Aorta (tissue), 5 donors: ENCODE measurements at regions not wholly inside any gene's neighbourhood (a gene's known extent, or its start where the extent isn't known, plus 50 kb on each side); places are given as distances from the start of the nearest gene placed in this dataset.

Experiments
- ATAC-seq: fragments of 200-7000 bp; cut with Tn5 transposase; one replicate; pipeline ENCODE4 v1.9.1; 2022; ENCODE audit warnings: moderate library complexity; ENCODE audit not compliant: low FRiP score
- DNase-seq, 2 donors: peaks; one replicate each; pipeline ENCODE4 v3.0.0-alpha.2; 2020
- H3K27ac ChIP-seq, 2 donors: one replicate each; pipeline ENCODE4 v1.5.1; 2013; ENCODE audit warnings: low read length in 2 of 2, mild to moderate bottlenecking in 2 of 2, moderate library complexity in 2 of 2, control low read depth in 1 of 2, inconsistent platforms in 1 of 2, low read depth in 1 of 2
- H3K27me3 ChIP-seq, 2 donors: one replicate each; pipeline ENCODE4 v1.6.1; 2013; ENCODE audit warnings: control low read depth in 1 of 2, low read length in 1 of 2, mild to moderate bottlenecking in 1 of 2, moderate library complexity in 1 of 2; ENCODE audit not compliant: insufficient read depth in 2 of 2, control insufficient read depth in 1 of 2
- H3K36me3 ChIP-seq, 2 donors: one replicate each; pipeline ENCODE4 v1.6.1; 2013; ENCODE audit warnings: control low read depth in 1 of 2, low read length in 1 of 2, mild to moderate bottlenecking in 1 of 2; ENCODE audit not compliant: insufficient read depth in 2 of 2, control insufficient read depth in 1 of 2
- H3K4me1 ChIP-seq, 2 donors: one replicate each; pipeline ENCODE4 v1.6.1; 2013; ENCODE audit warnings: low read length in 2 of 2, control low read depth in 1 of 2, mild to moderate bottlenecking in 1 of 2, moderate library complexity in 1 of 2; ENCODE audit not compliant: insufficient read depth in 2 of 2, control insufficient read depth in 1 of 2
- H3K4me3 ChIP-seq, 2 donors: one replicate each; pipeline ENCODE4 v1.5.1; 2013; ENCODE audit warnings: low read length in 2 of 2, control low read depth in 1 of 2, mild to moderate bottlenecking in 1 of 2
- H3K9me3 ChIP-seq: one replicate; pipeline ENCODE4 v1.6.1; 2013; ENCODE audit warnings: mild to moderate bottlenecking, low read length; ENCODE audit not compliant: control insufficient read depth
- WGBS, 2 donors: extraction: QIAGEN DNeasy Blood & Tissue Kit; methylation state at CpG; one replicate each; pipeline ENCODE4 v1.1.7; 2013; 5-methylcytosine and 5-hydroxymethylcytosine counted together
- intact Hi-C, 2 donors: fragments of 100-400 bp; cut with DNase I; formaldehyde crosslinking; loops; one replicate each; pipeline versions ENCODE4 v1.14.2 to v1.15.0; 2022
- donor health status: healthy with polysubstance abuse.
- donor health status: Bipolar disorder and iron deficiency.
- donor health status: DM: no; HTN: no; CAD: no.
- donor health status: DM: no; HTN: no; CAD: no.
- donor health status: DM: yes; HTN: yes; CAD: no.

DNA sequence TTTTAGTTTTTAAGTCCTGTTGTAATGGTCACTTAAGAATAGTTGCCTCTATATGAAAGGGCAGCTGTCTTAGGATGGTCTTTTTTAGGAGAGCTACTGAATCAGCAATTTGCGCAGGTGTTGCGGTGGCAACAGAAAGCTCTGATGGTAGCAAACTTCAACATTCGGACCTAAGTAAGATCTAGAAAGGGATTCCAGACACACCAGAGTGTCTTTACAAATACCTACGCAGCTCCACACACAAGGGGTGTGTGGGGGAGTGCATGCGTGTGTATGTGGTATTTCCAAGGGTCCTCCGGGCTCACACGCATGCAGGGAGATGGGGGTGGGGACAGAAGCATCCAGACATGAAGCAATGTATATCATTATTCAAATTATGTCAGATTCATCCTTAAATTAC lies 438.6 kb upstream of the MGMT start:
- no peak for DNase-seq
- no peaks in the 10 kb centered on the region for H3K9me3 ChIP-seq
- intact Hi-C loops = no loop called here
- ATAC-seq = no peak
- no peaks in the 10 kb centered on the region for H3K4me1 ChIP-seq
- WGBS, 2 donors = 84 to 87% methylated on average over 7 of the region's 7 CpGs
- H3K36me3 ChIP-seq = no peaks in the 10 kb centered on the region
- peaks cover 0 to 2% of the 10 kb centered on the region in 2 donors for H3K27me3 ChIP-seq
- no peak overlapping the region for H3K27ac ChIP-seq
- no peak overlapping the region for H3K4me3 ChIP-seq

DNA sequence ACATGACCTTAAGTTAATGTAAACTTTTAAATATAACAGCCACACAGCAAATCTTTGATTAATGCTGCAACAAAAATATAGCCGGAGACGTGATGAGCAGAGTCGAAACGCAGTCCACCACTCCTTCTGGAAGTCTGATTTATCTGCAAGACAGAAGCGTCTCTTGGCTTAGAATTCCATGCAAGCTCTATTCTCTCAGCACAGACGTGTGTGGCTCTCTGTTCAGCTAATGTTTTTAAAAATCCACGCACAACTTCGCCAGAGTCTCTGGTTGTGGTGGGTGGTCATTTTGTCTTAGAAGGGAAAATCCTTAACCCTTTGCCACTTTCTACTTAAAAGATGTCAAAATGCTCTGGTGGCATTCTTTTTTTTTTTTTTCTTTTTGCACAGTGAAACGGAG lies 438.0 kb upstream of the MGMT start:
- Histone ChIP-seq H3K27ac (no peak overlapping the region), H3K9me3 (no peaks in the 10 kb centered on the region), H3K36me3 (no peaks in the 10 kb centered on the region), H3K4me1 (no peaks in the 10 kb centered on the region), H3K27me3 (peaks cover 0 to 4% of the 10 kb centered on the region in 2 donors), H3K4me3 (no peak overlapping the region)
- intact Hi-C loops = no loop called here
- WGBS, 2 donors = 28 to 36% methylated on average over 9 of the region's 9 CpGs
- ATAC-seq = no peak
- DNase-seq = no peak

DNA sequence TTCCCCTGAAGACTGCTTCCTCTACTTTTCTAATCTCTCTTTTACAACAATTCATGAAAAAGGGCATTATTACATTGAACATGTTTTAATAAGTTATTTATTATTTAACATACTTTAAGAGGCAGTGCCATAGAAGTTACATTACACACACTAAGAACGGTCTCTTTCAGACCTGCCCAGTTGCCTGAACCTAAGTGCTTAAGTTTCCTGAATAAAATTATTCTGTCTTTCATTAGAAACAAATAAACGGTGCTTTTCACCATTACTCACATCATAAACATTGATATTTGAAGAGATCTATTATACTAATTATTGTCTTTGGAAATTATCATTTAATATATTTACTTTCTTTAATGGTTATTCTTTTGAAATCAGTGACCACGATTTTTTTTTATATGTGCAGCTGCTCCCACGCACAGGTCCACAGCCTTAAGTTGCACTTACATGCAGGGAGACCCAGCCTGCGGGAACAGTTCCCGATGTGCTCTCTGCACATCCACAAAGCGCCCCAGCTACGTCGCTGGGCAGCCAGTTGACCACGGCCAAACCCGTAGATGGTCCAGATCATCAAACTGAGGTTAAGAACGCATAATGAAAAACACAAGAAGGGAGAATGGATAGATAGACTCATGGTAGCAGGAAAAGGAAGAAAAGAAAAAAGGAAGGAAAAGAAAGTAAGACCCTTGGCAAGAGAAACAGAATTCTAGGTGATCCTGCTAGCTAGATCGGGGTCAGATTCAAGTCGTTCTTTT lies 437.0 kb upstream of the MGMT start:
- ATAC-seq (no peak), DNase-seq (no peak)
- Histone ChIP-seq H3K27ac (no peak overlapping the region), H3K27me3 (peaks cover 0 to 4% of the 10 kb centered on the region in 2 donors), H3K9me3 (no peaks in the 10 kb centered on the region), H3K4me1 (no peaks in the 10 kb centered on the region), H3K4me3 (no peak overlapping the region), H3K36me3 (no peaks in the 10 kb centered on the region)
- 81 to 83% methylated on average over 14 of the region's 14 CpGs for WGBS, 2 donors
- intact Hi-C loops = loop anchor here (2.0 to 5.0 kb wide), 2 partner anchors 937 to 942 kb away; no protein-coding TSS in a partner anchor

DNA sequence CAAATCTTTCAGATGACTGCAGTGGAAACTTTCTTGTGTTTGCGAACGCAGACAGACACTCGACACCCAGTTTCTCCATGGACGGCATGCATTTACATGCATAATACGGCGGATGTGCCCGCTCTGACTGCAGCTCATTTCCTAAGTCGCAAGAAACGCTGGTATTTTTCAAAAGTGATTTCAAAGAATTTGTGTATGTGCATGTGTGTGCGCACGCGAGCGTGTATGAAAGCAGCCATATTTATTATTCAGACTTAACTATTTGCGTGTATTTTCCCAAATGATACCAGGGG lies 436.5 kb upstream of the MGMT start:
- no peak overlapping the region for H3K27ac ChIP-seq
- no peak for DNase-seq
- no peaks in the 10 kb centered on the region for H3K36me3 ChIP-seq
- 86% methylated on average over 14 of the region's 14 CpGs for WGBS, 2 donors
- intact Hi-C loops = loop anchor here (2.0 to 5.0 kb wide), 2 partner anchors 936 to 942 kb away; no protein-coding TSS in a partner anchor
- H3K4me1 ChIP-seq = no peaks in the 10 kb centered on the region
- H3K4me3 ChIP-seq = no peak overlapping the region
- no peak for ATAC-seq
- no peaks in the 10 kb centered on the region for H3K9me3 ChIP-seq
- H3K27me3 ChIP-seq = peaks cover 0 to 4% of the 10 kb centered on the region in 2 donors

DNA sequence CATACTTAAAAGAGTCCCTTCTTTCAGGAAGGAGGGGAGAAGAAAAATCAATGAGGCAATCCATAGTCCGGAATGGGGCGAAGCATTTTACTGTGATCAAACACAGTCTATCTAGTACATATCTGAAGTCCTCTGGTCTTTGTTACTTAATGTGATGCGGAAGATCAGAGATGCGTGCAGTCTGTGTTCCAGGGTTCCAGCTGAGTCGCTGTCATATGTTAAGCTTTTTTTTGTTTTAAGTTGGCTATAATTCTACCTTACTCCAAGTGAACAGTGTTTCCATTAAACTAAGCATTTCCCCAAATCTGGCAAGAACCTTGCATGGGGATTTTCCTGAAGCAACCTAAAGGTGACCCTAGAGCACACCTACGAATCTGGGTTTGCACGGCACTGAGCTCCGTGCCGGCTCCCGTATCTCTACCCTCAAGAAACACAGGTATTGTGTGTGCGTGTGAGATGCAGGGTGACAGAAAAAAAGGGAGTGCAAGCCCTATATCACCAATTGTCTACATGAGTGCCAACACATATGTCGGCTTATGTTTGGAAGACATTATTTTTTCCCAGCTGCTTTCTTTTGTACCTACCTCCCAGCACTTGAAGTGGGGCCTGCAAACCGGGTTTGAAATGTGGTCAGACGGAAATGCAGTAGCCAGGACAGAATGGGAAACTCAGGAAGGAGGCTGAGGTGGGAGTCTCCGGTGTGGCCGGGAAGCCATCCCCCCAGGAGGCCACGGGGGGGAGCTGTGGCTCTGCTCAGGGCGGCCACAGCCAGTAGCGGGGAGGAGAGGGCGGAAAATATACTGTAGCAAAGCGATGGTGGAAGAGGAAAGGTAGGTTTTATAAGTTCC lies 435.8 kb upstream of the MGMT start:
- no peak overlapping the region for H3K27ac ChIP-seq
- peak; percentile 59 to 84 for DNase-seq
- H3K4me1 ChIP-seq = no peaks in the 10 kb centered on the region
- intact Hi-C loops = loop anchor here (2.0 to 5.0 kb wide), 2 partner anchors 936 to 941 kb away; no protein-coding TSS in a partner anchor
- H3K4me3 ChIP-seq = no peak overlapping the region
- peak; percentile 88 for ATAC-seq
- peaks cover 0 to 4% of the 10 kb centered on the region in 2 donors for H3K27me3 ChIP-seq
- no peaks in the 10 kb centered on the region for H3K9me3 ChIP-seq
- no peaks in the 10 kb centered on the region for H3K36me3 ChIP-seq
- 42 to 44% methylated on average over 21 of the region's 21 CpGs for WGBS, 2 donors

DNA sequence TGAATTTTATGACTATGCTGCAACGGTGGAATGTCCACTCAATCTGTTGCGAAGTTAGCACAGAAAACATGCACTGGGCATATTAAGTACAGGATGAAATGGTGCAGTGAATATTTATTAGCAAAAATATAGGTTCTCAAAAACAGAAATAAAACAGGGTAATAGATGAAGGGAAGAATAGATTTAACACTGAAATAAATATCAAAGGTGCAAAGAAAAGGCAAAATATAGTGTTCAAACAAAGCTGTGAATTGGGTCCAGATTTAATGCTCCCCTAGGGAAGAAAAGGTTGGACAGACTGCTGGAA lies 435.2 kb upstream of the MGMT start:
- Histone ChIP-seq H3K27ac (no peak overlapping the region), H3K9me3 (no peaks in the 10 kb centered on the region), H3K36me3 (no peaks in the 10 kb centered on the region), H3K4me3 (no peak overlapping the region), H3K4me1 (no peaks in the 10 kb centered on the region), H3K27me3 (peaks cover 0 to 4% of the 10 kb centered on the region in 2 donors)
- no peak for ATAC-seq
- whole genome bisulfite sequencing, 2 donors = 8% methylated on average over 2 of the region's 2 CpGs
- intact Hi-C loops = loop anchor here (2.0 to 5.0 kb wide), 2 partner anchors 935 to 941 kb away; no protein-coding TSS in a partner anchor
- no peak for DNase-seq

DNA sequence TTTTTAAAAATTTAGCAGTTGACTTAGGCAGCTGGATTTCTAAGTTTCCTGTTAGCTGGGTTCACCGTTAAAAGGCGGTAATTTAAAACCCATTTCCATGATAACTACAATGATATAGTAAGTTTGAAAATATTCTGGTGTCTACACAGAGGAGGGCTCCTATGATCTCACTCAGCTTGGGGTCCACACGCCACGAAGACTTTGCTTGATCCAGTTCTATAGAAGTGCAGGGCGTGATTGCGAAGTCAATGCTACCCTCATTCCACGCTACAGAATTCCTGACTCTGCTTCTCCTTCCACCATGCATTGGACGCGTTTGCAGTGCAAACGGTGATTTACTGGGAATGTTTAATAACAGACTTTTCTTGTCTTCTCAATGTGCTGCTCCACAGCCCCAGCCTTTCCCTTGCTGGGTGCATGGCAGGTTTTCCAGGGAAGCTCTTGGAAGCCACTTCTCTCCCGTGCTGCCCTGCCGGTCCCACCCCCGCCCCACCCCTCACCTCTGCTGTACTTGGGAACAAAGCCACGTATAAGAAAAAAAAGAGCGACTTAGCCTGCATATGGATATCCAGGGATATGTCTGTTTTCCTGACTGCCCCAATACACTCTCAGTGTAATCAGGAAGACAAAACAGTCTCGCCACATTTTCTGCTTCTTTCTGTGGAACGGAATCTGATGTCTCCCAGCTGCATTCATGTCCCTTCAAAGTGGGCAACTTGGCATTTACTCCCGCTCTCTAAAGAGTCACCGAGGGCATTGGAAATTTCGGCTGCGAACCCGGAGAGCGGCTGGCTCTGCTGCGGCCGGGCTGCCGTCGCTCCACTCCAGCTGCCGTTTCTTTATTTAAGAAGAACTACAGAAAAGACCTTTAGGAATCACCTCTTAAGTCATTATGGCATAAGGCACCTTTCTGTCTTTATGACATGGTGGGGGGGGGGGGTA lies 434.4 kb upstream of the MGMT start:
- H3K27ac ChIP-seq = no peak overlapping the region
- ATAC-seq (no peak), DNase-seq (no peak)
- peaks cover 0 to 4% of the 10 kb centered on the region in 2 donors for H3K27me3 ChIP-seq
- WGBS, 2 donors = 65 to 68% methylated on average over 28 of the region's 28 CpGs
- H3K4me3 ChIP-seq = no peak overlapping the region
- H3K4me1 ChIP-seq = no peaks in the 10 kb centered on the region
- intact Hi-C loops = loop anchor here in 1 of 2 donors (5.0 kb wide), 1 partner anchor 940 kb away; no protein-coding TSS in a partner anchor
- no peaks in the 10 kb centered on the region for H3K9me3 ChIP-seq
- H3K36me3 ChIP-seq = no peaks in the 10 kb centered on the region

DNA sequence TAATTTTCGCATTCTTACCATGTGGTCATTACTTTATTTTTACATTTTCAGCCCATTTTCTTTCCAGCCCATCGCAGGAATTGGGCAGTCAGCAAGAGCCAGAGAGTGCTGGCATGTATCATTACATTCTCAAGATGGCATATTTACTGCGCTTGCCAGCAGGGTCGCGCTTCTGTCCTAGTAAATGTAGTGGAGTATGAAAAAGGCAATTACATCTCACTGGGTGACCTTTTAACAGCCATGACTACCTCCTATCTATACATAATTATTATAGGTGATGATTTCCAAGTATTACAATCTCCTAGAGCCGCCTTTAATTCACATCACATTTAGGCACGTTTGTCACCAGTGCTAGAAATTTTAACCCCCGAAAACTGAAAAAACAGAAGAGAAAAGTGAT lies 433.7 kb upstream of the MGMT start:
- Histone ChIP-seq H3K4me3 (no peak overlapping the region), H3K4me1 (no peaks in the 10 kb centered on the region), H3K27me3 (peaks cover 0 to 4% of the 10 kb centered on the region in 2 donors), H3K9me3 (no peaks in the 10 kb centered on the region), H3K27ac (no peak overlapping the region), H3K36me3 (no peaks in the 10 kb centered on the region)
- intact Hi-C loops = loop anchor here in 1 of 2 donors (5.0 kb wide), 1 partner anchor 939 kb away; no protein-coding TSS in a partner anchor
- 45 to 51% methylated on average over 8 of the region's 8 CpGs for WGBS, 2 donors
- DNase-seq (no peak), ATAC-seq (no peak)
